Spleen (tissue), 7 donors: ENCODE measurements at regions not wholly inside any gene's neighbourhood (a gene's known extent, or its start where the extent isn't known, plus 50 kb on each side); places are given as distances from the start of the nearest gene placed in this dataset.

Experiments used
- CTCF ChIP-seq, 11 experiments: fragments of 200-600 bp in 7 of 11; fragments of 450-650 bp in 4 of 11; sonication (generic) in 4 of 11; IDR thresholded peaks in 8 of 11; conservative IDR thresholded peaks in 3 of 11; 1 replicate in 7 of 11; 2 replicates in 4 of 11; pipeline versions ENCODE4 v1.4.0 to v1.8.0; 2016 to 2021; ENCODE audit warnings: antibody characterized with exemption in 11 of 11, inconsistent platforms in 4 of 11, mild to moderate bottlenecking in 1 of 11
- POLR2AphosphoS5 ChIP-seq, 3 donors: sonication (generic); formaldehyde crosslinking; IDR thresholded peaks; one replicate each; pipeline ENCODE4 v1.5.1; 2017; ENCODE audit warnings: antibody characterized with exemption in 3 of 3
- donor health status: DM: no; HTN: no; CAD: no; lungs with moderate emphysema.
- donor health status: DM: no; HTN: no; CAD: no.
- donor health status: DM: no; HTN: no; CAD: no.

- TF ChIP-seq CTCF (IDR thresholded peaks at IDR 0.05 in 8 of 11, conservative IDR thresholded peaks at IDR 0.05 in 3 of 11) (no peak), POLR2AphosphoS5 (IDR thresholded peaks at IDR 0.05) (no peak)
Measured at GRCh38 chr4:26204911-26205370, 115.9 kb upstream of the RBPJ start.
